NAMALWA (cell line): ENCODE measurements at regions not wholly inside any gene's neighbourhood (a gene's known extent, or its start where the extent isn't known, plus 50 kb on each side); places are given as distances from the start of the nearest gene placed in this dataset.

Source experiments
- DNase-seq: peaks from one replicate; pipeline ENCODE4 v3.0.0-alpha.2; 2015; ENCODE audit warnings: low spot score

- no peak for DNase-seq
Observed at GRCh38 chr21:35843911-35844667, 216.2 kb downstream of the SETD4 start.

- no peak for DNase-seq
Observed at GRCh38 chr21:35840949-35841348, 219.4 kb downstream of the SETD4 start.

- DNase-seq, result peak; percentile 75
Observed at GRCh38 chr21:35840197-35840799, 220.0 kb downstream of the SETD4 start.

- no peak for DNase-seq
Observed at GRCh38 chr21:35838987-35839763, 221.2 kb downstream of the SETD4 start.

GRCh38 chr21:35838350-35838749 is 222.0 kb downstream of the SETD4 start:
- DNase-seq, result no peak

GRCh38 chr21:35833991-35834390 is 226.3 kb downstream of the SETD4 start:
- no peak for DNase-seq

- DNase-seq, result no peak
Observed at GRCh38 chr21:35833388-35833787, 226.9 kb downstream of the SETD4 start.

DNA sequence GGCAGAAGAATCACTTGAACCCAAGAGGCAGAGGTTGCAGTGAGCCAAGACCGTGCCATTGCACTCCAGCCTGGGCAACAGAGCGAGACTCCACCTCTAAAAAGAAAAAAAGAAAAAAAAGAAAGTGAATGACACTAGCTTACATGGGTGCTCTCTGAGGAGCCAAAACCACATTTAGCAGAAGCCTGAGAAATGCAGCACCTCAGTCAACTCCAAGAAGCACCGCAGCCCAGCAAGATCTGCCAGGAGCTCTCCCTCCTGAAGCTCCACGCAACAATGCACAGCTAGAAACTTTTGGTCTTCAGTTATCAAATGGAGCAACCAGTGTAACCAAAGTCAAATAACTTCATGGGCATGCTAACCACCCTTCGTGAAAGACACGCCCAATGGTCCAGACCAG is 229.1 kb downstream of the SETD4 start:
- no peak for DNase-seq

- DNase-seq, result no peak
Observed at GRCh38 chr21:35829067-35829466, 231.3 kb downstream of the SETD4 start.

GRCh38 chr21:35828161-35828560 is 232.2 kb downstream of the SETD4 start:
- DNase-seq, result no peak

GRCh38 chr21:35827004-35827403 is 233.3 kb downstream of the SETD4 start:
- no peak for DNase-seq

- no peak for DNase-seq
Observed at GRCh38 chr21:35825370-35826353, 234.7 kb downstream of the SETD4 start.

GRCh38 chr21:35824136-35824535 is 236.2 kb downstream of the SETD4 start:
- no peak for DNase-seq

DNA sequence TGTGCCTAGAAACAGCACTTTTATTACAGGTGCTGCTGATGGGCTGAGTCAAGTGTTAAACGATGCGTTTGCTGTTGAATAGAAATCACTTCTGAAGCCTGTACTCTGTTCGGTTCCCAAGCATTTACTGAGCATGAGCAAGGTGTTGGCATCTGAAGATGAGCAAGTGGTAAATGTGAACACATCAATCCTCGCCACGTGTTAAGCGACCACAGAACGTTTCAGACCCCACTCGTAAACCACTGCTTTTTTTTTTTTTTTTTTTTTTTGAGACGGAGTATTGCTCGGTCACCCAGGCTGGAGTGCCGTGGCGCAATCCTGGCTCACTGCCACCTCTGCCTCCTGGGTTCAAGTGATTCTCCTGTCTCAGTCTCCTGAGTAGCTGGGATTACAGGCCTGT is 241.2 kb downstream of the SETD4 start:
- no peak for DNase-seq

- no peak for DNase-seq
Observed at GRCh38 chr21:35818597-35818996, 241.7 kb downstream of the SETD4 start.

- DNase-seq, result no peak
Observed at GRCh38 chr21:35814858-35815619, 245.3 kb downstream of the SETD4 start.

DNA sequence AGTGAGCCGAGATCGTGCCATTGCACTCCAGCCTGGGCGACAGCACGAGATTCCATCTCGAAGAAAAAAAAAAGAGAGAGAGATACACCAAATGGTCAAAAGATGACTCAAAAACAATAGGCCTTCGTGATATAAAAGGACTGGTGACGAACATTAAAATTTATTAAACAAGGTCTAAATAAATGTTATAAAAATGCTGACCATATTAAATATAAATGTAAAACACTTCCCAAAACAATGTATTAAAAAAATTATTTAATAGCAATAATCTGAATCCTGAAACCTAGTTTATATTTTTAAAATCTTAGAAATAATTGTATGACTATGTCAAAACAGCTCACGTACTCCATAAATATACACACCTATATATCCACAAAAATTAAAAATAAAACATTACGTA is 247.6 kb downstream of the SETD4 start:
- no peak for DNase-seq

GRCh38 chr21:35811191-35811806 is 249.0 kb downstream of the SETD4 start:
- no peak for DNase-seq

DNA sequence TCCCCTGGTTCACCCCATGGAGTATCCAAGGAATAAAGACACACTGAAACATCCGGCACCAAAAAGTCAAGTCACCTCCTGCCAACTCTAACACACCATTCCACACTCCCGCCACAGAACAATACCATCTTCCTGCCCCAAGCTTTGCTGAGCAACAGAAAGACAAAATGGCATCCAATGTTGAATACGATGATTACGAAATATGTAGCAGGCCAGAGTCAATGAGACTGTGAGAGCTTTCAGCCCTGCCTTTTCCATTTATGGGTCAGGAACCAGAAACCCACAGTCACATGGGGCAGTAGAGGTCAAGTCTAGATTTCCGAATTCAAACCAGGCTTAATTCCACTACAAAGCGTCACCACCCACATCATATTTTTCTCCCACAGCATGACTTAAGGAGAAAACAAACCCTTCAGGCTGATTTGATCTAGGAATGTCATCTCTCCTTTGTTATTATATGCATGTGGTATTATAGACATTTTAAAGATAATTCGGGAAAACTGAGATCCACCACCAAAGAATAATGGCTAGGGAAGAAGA is 249.8 kb downstream of the SETD4 start:
- DNase-seq, result no peak

DNA sequence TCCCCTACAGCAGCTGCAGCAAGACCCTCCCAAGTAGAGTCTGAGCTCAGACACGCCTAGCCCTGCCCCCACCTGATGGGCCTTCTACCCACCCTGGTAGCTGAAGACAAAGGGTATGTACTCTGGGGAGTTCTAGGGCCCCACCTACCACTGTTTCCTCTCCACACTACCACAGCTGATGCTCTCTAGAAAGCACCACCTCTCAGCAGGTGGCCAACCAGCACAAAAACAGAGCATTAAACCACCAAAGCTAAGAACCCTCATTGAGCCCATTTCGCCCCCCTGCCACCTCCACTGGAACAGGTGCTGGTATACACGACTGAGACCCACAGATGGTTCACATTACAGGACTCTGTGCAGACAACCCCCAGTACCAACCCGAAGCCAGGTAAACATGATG is 258.9 kb downstream of the SETD4 start:
- DNase-seq, result no peak
